Ovary (tissue), 3 donors: ENCODE measurements at regions not wholly inside any gene's neighbourhood (a gene's known extent, or its start where the extent isn't known, plus 50 kb on each side); places are given as distances from the start of the nearest gene placed in this dataset.
"Not testable (repeated sequence)": the region's sequence is repeated elsewhere in the genome, so short reads cannot be mapped to it uniquely, and the experiment has no call there.

Experiments used
- CTCF ChIP-seq, 3 donors: fragments of 450-650 bp in 2 of 3; fragments of 200-600 bp in 1 of 3; IDR thresholded peaks; one replicate each; pipeline versions ENCODE4 v1.5.1 to v1.8.0; 2016 to 2022; ENCODE audit warnings: antibody characterized with exemption in 3 of 3, mild to moderate bottlenecking in 1 of 3
- POLR2A ChIP-seq: fragments of 450-650 bp; IDR thresholded peaks from one replicate; pipeline ENCODE4 v1.6.1; 2017; ENCODE audit warnings: antibody characterized with exemption, mild to moderate bottlenecking, moderate library complexity
- donor health status: DM: no; HTN: no; CAD: no.

- TF ChIP-seq CTCF (IDR thresholded peaks at IDR 0.05); POLR2A: not testable (repeated sequence)
Observed at GRCh38 chr1:147098338-147098973, 73.8 kb downstream of the PRKAB2 start.
